GM13977 (cell line): ENCODE measurements at regions not wholly inside any gene's neighbourhood (a gene's known extent, or its start where the extent isn't known, plus 50 kb on each side); places are given as distances from the start of the nearest gene placed in this dataset.

Experiments used
- DNase-seq: peaks from one replicate; pipeline ENCODE4 v3.0.0; 2012; ENCODE audit warnings: low spot score
- in situ Hi-C: fragments of 300-500 bp; cut with MboI; formaldehyde crosslinking; loops from one replicate; pipeline ENCODE4 v1.12.0; 2022; ENCODE audit warnings: low sequenced_read_pairs, low pct_unique_long_range_greater_than_20kb, mixed read lengths, inconsistent platforms; ENCODE audit not compliant: unreplicated experiment
- TF ChIP-seq, protein P1 (sequence below): IDR thresholded peaks from 2 replicates; pipeline ENCODE4 v1.5.1; 2012; ENCODE audit warnings: mild to moderate bottlenecking, control low read depth; ENCODE audit not compliant: insufficient read depth; ENCODE audit errors: extremely low read depth, missing control alignments

DNA sequence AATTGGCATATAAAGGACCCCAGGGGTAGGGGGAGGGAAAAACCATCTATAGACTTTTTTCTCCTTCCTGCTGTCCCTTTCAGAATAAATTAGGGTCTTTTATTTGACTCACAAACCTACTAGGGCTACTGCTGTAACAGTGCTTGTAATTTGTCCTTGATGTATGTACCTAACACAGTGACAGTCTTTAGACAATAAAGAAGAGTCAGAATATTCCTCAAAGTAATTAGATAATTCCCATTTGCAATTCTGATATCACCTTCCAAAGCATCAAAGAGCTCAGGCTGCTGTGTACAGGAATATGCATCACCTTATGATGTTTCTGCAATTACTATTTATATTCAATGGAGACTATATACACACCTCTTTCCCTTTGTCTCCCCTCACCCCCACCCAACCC is 161.7 kb downstream of the MREG start:
- in situ Hi-C loops, result no loop called here
- no peak for DNase-seq
- TF ChIP-seq, protein P1, sequence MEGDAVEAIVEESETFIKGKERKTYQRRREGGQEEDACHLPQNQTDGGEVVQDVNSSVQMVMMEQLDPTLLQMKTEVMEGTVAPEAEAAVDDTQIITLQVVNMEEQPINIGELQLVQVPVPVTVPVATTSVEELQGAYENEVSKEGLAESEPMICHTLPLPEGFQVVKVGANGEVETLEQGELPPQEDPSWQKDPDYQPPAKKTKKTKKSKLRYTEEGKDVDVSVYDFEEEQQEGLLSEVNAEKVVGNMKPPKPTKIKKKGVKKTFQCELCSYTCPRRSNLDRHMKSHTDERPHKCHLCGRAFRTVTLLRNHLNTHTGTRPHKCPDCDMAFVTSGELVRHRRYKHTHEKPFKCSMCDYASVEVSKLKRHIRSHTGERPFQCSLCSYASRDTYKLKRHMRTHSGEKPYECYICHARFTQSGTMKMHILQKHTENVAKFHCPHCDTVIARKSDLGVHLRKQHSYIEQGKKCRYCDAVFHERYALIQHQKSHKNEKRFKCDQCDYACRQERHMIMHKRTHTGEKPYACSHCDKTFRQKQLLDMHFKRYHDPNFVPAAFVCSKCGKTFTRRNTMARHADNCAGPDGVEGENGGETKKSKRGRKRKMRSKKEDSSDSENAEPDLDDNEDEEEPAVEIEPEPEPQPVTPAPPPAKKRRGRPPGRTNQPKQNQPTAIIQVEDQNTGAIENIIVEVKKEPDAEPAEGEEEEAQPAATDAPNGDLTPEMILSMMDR, result no peak

DNA sequence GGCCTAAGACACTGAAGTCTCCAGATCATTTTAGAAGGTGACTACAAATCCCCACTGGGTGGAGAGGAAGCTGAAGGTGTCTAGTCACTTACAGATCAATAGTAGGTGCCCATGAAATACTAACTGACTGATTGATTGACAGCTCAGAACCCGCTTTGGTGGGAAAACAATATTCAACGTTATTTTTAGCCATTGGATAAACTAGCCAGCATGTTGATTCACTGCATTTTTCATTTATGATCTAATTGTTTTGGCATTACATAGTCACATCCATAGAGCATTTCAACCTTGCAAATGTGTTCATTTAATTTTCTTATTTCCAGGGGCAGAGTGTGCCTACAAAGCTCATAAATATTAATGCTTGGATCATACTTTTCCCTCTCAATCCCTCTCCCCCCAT is 162.3 kb downstream of the MREG start:
- TF ChIP-seq, protein P1, result no peak
- DNase-seq, result no peak
- in situ Hi-C loops, result no loop called here

DNA sequence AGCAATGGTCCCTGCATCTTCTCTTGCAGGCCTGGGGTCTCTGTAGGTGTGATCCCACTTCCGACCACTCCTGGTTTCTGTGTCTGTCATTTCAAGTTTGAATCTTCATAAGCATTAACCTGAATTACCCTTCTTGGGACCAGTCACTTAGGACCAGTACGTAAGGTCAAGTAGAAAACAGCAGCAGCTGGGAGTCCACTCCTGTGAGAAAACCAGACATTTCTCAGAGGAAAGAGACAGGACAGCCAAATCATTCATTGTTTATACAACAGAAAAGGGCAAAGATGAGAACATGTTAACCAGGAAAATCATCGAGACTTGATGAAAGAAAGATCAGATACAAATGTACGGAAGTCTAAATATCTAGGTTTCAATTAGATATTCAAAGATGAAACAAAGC is 163.0 kb downstream of the MREG start:
- TF ChIP-seq, protein P1, result no peak
- DNase-seq, result no peak
- in situ Hi-C loops, result no loop called here

DNA sequence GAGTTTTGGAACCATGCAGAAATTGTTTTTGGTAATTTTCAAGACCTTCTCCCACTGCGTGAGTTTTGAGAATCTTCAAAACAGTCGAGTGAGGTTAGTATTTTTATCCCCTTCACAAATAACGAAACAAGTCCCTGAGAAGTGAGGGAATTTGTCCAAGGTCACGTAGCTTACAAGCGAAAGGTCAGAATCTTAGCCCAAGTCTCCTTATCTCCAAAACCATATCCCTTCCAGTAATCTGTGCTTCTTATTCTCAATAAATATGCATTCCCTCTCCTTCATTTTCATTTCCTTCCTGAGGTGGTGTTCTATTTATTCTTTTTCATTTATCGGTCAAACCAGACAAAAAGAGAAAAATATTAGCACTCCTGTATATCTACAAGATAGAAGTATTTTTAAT is 163.6 kb downstream of the MREG start:
- in situ Hi-C loops, result no loop called here
- TF ChIP-seq, protein P1, result no peak
- no peak for DNase-seq

DNA sequence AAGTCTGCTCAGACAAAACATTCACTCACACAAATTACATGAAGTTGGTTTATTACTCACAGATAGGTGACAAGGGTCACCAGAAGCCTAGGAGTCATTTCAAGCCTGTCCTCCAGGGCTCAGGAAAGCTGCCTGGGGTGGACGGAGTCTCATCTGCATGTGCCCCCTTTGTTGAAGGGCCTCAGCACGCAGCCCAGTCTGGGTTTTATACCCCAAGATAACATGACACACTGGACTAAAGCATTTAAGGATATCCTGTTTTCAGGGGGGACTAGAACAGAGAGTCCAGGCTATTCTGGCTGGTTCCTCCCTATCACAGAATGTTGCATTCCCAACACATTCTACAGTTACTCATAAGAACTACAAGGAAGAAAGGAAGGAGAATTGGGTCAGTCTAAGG is 164.7 kb downstream of the MREG start:
- in situ Hi-C loops, result no loop called here
- no peak for DNase-seq
- TF ChIP-seq, protein P1, result no peak

DNA sequence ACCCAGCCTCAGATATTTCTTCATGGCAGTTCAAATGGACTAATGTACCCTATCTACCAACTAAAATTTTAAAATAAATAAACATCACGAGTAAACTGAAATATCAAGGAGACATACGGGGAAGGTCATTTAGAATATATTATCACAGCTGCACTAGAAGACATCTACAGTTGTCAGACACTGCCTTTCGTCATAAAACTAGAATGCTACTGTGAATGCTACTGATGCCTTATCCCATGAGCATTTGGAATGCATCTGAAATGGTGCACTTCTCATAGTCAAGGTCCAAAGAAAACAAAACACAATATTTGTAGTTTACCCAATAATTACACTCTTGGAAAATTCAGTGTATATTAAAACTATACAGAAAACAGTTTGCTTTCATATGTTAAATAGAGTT is 165.2 kb downstream of the MREG start:
- DNase-seq, result no peak
- TF ChIP-seq, protein P1, result no peak
- in situ Hi-C loops, result no loop called here

DNA sequence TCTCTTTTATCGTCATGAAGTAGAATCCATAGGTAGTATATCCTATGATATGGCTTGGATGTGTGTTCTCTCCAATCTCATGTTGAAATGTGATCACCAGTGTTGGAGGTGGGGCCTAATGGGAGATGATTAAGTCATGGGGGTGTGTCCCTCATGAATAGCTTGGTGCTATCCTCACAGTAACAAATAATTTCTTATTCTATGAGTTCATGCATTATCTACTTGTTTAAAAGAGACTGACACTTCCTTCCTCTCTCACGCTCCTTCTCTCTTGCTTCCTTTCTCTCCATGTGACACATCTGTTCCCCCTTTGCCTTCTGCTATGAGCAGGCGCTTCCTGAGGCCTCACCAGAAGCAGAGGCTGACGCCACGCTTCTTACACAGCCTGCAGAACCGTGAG is 165.6 kb downstream of the MREG start:
- in situ Hi-C loops, result no loop called here
- TF ChIP-seq, protein P1, result no peak
- DNase-seq, result no peak
